Colonic mucosa (tissue), 4 donors: ENCODE measurements at regions not wholly inside any gene's neighbourhood (a gene's known extent, or its start where the extent isn't known, plus 50 kb on each side); places are given as distances from the start of the nearest gene placed in this dataset.

ENCODE experiments used
- DNase-seq: peaks from one replicate; pipeline ENCODE4 v3.0.0-alpha.2; 2020
- H3K27ac ChIP-seq: fragments of 200-600 bp; one replicate; pipeline ENCODE4 v1.8.0; 2021
- H3K27me3 ChIP-seq: fragments of 200-600 bp; one replicate; pipeline ENCODE4 v1.8.0; 2021
- H3K36me3 ChIP-seq: fragments of 200-600 bp; one replicate; pipeline ENCODE4 v1.8.0; 2021
- H3K4me1 ChIP-seq: fragments of 200-600 bp; one replicate; pipeline ENCODE4 v1.8.0; 2021; ENCODE audit warnings: mild to moderate bottlenecking
- H3K4me3 ChIP-seq: fragments of 200-600 bp; one replicate; pipeline ENCODE4 v1.8.0; 2021
- H3K9ac ChIP-seq, 2 donors: one replicate each; pipeline ENCODE4 v1.7.0; 2013; ENCODE audit warnings: control low read depth in 2 of 2, low read depth in 2 of 2, low read length in 2 of 2
- H3K9me3 ChIP-seq: fragments of 200-600 bp; one replicate; pipeline ENCODE4 v1.8.0; 2021
- intact Hi-C: fragments of 100-400 bp; cut with DNase I; formaldehyde crosslinking; loops from one replicate; pipeline ENCODE4 v1.14.1; 2022
- TF ChIP-seq, protein P1 (sequence below): fragments of 200-600 bp; IDR thresholded peaks from one replicate; pipeline ENCODE4 v1.8.0; 2022; ENCODE audit warnings: antibody characterized with exemption, mild to moderate bottlenecking
- donor health status: healthy.
- donor health status: DM: no; HTN: no; CAD: no.
- donor health status: DM: no; HTN: no; CAD: no.

DNA sequence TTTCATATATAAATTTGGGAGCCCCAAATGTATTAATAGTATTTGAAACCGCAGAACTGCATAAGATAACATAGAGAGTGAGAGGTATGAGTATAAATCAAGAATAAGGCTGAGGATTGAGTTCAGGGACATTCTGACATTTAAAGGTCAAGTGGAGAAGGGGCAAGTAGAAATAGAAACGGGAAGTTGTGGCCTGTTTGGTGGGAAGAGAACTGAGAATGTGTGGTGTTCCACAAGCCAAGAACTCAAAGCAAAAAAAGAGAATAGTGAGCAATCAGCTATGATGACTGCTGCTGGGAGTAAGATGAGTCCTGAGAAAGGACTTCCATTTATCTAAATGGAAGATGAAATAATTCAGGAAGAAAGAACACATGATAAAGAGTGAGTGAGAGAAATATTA, 418.4 kb downstream of the CD109 start:
- Histone ChIP-seq H3K4me3 (no peak overlapping the region), H3K9me3 (no peaks in the 10 kb centered on the region), H3K9ac (no peak overlapping the region), H3K4me1 (no peaks in the 10 kb centered on the region), H3K36me3 (no peaks in the 10 kb centered on the region), H3K27ac (no peak overlapping the region), H3K27me3 (no peaks in the 10 kb centered on the region)
- intact Hi-C loops = no loop called here
- DNase-seq = no peak
- TF ChIP-seq, protein P1, sequence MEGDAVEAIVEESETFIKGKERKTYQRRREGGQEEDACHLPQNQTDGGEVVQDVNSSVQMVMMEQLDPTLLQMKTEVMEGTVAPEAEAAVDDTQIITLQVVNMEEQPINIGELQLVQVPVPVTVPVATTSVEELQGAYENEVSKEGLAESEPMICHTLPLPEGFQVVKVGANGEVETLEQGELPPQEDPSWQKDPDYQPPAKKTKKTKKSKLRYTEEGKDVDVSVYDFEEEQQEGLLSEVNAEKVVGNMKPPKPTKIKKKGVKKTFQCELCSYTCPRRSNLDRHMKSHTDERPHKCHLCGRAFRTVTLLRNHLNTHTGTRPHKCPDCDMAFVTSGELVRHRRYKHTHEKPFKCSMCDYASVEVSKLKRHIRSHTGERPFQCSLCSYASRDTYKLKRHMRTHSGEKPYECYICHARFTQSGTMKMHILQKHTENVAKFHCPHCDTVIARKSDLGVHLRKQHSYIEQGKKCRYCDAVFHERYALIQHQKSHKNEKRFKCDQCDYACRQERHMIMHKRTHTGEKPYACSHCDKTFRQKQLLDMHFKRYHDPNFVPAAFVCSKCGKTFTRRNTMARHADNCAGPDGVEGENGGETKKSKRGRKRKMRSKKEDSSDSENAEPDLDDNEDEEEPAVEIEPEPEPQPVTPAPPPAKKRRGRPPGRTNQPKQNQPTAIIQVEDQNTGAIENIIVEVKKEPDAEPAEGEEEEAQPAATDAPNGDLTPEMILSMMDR = no peak

DNA sequence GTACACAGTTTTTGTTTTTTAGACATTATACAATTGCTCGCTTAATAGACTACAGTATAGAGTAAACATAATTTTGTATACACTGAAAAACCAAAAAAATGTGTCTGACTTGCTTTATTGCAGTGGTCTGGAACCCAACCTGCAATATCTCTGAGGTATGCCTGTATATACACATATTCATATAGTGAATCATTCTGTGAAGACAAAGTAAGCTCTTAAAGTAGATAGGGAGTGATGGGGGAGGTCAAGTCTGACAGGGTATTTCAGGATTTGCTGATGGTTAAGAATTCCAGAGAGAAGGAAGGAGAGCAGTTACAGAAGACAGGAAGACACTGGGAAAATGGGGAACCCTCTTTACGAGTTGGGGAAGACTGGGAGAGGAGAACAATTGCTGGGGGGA, 417.9 kb downstream of the CD109 start:
- Histone ChIP-seq H3K27me3 (no peaks in the 10 kb centered on the region), H3K27ac (no peak overlapping the region), H3K9me3 (no peaks in the 10 kb centered on the region), H3K4me1 (no peaks in the 10 kb centered on the region), H3K4me3 (no peak overlapping the region), H3K36me3 (no peaks in the 10 kb centered on the region), H3K9ac (no peak overlapping the region)
- no peak for DNase-seq
- TF ChIP-seq, protein P1 = no peak
- intact Hi-C loops = no loop called here

- Histone ChIP-seq H3K9me3 (no peaks in the 10 kb centered on the region), H3K36me3 (no peaks in the 10 kb centered on the region), H3K4me1 (no peaks in the 10 kb centered on the region), H3K27me3 (no peaks in the 10 kb centered on the region), H3K9ac (no peak overlapping the region), H3K27ac (no peak overlapping the region), H3K4me3 (no peak overlapping the region)
- TF ChIP-seq, protein P1 = no peak
- no peak for DNase-seq
- intact Hi-C loops = no loop called here
Observed at GRCh38 chr6:74103417-74103816, 407.4 kb downstream of the CD109 start.

- no peak for DNase-seq
- TF ChIP-seq, protein P1 = no peak
- no peaks in the 10 kb centered on the region for H3K9me3 ChIP-seq
Observed at GRCh38 chr6:74100719-74101287, 404.8 kb downstream of the CD109 start.

DNA sequence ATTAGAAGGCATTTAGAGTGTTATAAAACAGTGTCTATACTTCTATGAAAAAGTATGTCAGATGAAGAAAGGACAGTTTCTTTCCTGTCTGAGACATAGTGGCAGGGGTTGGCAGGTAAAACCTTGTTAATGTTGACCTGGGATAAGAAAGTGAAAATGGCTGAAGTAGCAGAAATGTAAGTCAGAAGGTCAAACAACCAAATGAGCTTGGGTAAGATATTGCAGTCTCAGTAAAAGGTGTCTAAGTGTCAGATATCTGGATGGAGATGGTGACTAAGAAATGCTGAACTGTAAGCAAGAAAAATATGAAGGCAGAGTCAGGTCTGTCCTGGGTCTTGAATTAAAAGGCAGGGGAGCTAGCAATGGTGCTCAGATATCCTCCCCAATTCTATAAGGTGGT, 400.3 kb downstream of the CD109 start:
- TF ChIP-seq, protein P1 = no peak
- H3K27ac ChIP-seq = no peak overlapping the region
- H3K27me3 ChIP-seq = no peaks in the 10 kb centered on the region
- DNase-seq = no peak
- H3K9me3 ChIP-seq = no peaks in the 10 kb centered on the region
- no peak overlapping the region for H3K9ac ChIP-seq
- intact Hi-C loops = loop anchor here (10.0 kb wide), 1 partner anchor 1118 kb away; no protein-coding TSS in a partner anchor
- H3K4me3 ChIP-seq = no peak overlapping the region
- no peaks in the 10 kb centered on the region for H3K36me3 ChIP-seq
- H3K4me1 ChIP-seq = no peaks in the 10 kb centered on the region

More at GRCh38 chr6:74100719-74101287, 404.8 kb downstream of the CD109 start:
- intact Hi-C loops = no loop called here
- Histone ChIP-seq H3K4me1 (no peaks in the 10 kb centered on the region), H3K27ac (no peak overlapping the region), H3K9ac (no peak overlapping the region), H3K4me3 (no peak overlapping the region), H3K27me3 (no peaks in the 10 kb centered on the region), H3K36me3 (no peaks in the 10 kb centered on the region)
